ENCODE measurements at regions not wholly inside any gene's neighbourhood (a gene's known extent, or its start where the extent isn't known, plus 50 kb on each side); places are given as distances from the start of the nearest gene placed in this dataset.

GRCh38 chr7:84786073-84786472 lies 400.8 kb downstream of the SEMA3D start:
- Histone ChIP-seq H4K20me1 (ENCODE audit: control insufficient read depth, insufficient read depth) (no peaks in the 10 kb centered on the region), H3K27me3 (replicated peaks in 1 of 2; ENCODE audit: control insufficient read depth in 2 of 2, insufficient read depth in 2 of 2, low read length in 1 of 2) (no peaks in the 10 kb centered on the region), H3K4me1 (ENCODE audit: control insufficient read depth, insufficient read depth, low read length) (no peaks in the 10 kb centered on the region), H3K4me2 (ENCODE audit: control insufficient read depth, insufficient read depth) (no peak overlapping the region), H3K9me3 (replicated peaks; ENCODE audit: control insufficient read depth, insufficient read depth, low read length) (no peaks in the 10 kb centered on the region), H3K9ac (ENCODE audit: control insufficient read depth, insufficient read depth, low read length) (no peak overlapping the region), H3K79me2 (ENCODE audit: control insufficient read depth, insufficient read depth, low read length) (no peaks in the 10 kb centered on the region), H3K4me3 (no peak overlapping the region), H3K27ac (ENCODE audit: control insufficient read depth, insufficient read depth) (no peak overlapping the region), H2AFZ (ENCODE audit: control insufficient read depth, low read depth, low read length) (no peak overlapping the region), H3K36me3 (ENCODE audit: control insufficient read depth in 2 of 2, insufficient read depth in 2 of 2, low read length in 1 of 2) (no peaks in the 10 kb centered on the region)
- in situ Hi-C loops (cut with MboI) = no loop called here
- POLR2A ChIA-PET = no interaction called here
- CTCF ChIA-PET = interaction anchor here (0.9 kb wide), 1 partner anchor 10 kb away, joined by 4 read pairs; no protein-coding TSS in a partner anchor
- ATAC-seq = no peak
- no peak for TF ChIP-seq PAX5 (IDR thresholded peaks at IDR 0.05; ENCODE audit: borderline replicate concordance, low read depth, low read length)
- TF ChIP-seq SREBF2 (IDR thresholded peaks at IDR 0.05; ENCODE audit: low read length) = no peak
- no peak for TF ChIP-seq E2F8 (IDR thresholded peaks at IDR 0.05; ENCODE audit: low read depth, partially characterized antibody)
- no peak for TF ChIP-seq RB1 (IDR thresholded peaks at IDR 0.05; ENCODE audit: borderline replicate concordance)
- TF ChIP-seq CTCF (IDR thresholded peaks at IDR 0.05 in 2 of 3, conservative IDR thresholded peaks at IDR 0.05 in 1 of 3; ENCODE audit: control insufficient read depth in 2 of 3, extremely low read depth in 1 of 3, insufficient read depth in 1 of 3, low read depth in 3 of 3, low read length in 3 of 3) = no peak
- no peak for TF ChIP-seq TCF7 (IDR thresholded peaks at IDR 0.05; ENCODE audit: borderline replicate concordance)
- no peak for TF ChIP-seq NBN (IDR thresholded peaks at IDR 0.05)
- TF ChIP-seq RFX5 (IDR thresholded peaks at IDR 0.05; ENCODE audit: low read depth, low read length) = no peak
- no peak for TF ChIP-seq PAX8 (IDR thresholded peaks at IDR 0.05)
- TF ChIP-seq RELB (IDR thresholded peaks at IDR 0.05; ENCODE audit: low read depth) = no peak
- FAIRE-seq = no peak
- intact Hi-C loops (cut with micrococcal nuclease; ENCODE audit: unreplicated experiment) = no loop called here
- RAD21 ChIA-PET (ENCODE audit: unreplicated experiment) = no interaction called here
- BruUV-seq (replicated peaks) = no TSS peak
- no peak for DNase-seq (ENCODE audit: low read depth, low spot score)
- SMC1A ChIA-PET (ENCODE audit: uncharacterized antibody, unreplicated experiment) = interaction anchor here (0.7 to 1.0 kb wide), 2 partner anchors 49 to 222 kb away, joined by 3 to 4 read pairs; no protein-coding TSS in a partner anchor
- WGBS (ENCODE audit: insufficient coverage, insufficient replicate concordance, low lambda C conversion rate, missing lambda C conversion rate) = 0% methylated on average over 2 of the region's 2 CpGs

All from GM12878 (cell line).